B cell (primary cell): ENCODE measurements at regions not wholly inside any gene's neighbourhood (a gene's known extent, or its start where the extent isn't known, plus 50 kb on each side); places are given as distances from the start of the nearest gene placed in this dataset.

Experiments
- ATAC-seq: fragments of 200-7000 bp; cut with Tn5 transposase; one replicate; pipeline ENCODE4 v1.10.0; 2021; ENCODE audit warnings: low read depth, mild to moderate bottlenecking, moderate number of reproducible peaks, moderate library complexity
- CTCF ChIA-PET: fragments of 350-600 bp; sonication (Branson Sonifier 250); formaldehyde crosslinking; loops from one replicate; lab custom pipeline; 2021; ENCODE audit warnings: antibody characterized with exemption, inconsistent platforms; lab: Charles Lee
- POLR2A ChIA-PET: fragments of 350-600 bp; sonication (Branson Sonifier 250); formaldehyde crosslinking; loops from one replicate; lab custom pipeline; 2021; ENCODE audit warnings: antibody characterized with exemption; lab: Charles Lee
- DNase-seq: peaks from one replicate; pipeline ENCODE4 v3.0.0; 2013
- H2AFZ ChIP-seq: 2 replicates; pipeline ENCODE4 v1.6.1; 2012; ENCODE audit warnings: mild to moderate bottlenecking, low read depth, low read length; ENCODE audit not compliant: insufficient read depth, poor library complexity, severe bottlenecking
- H3K27ac ChIP-seq, 2 donors: 1 replicate in 1 of 2; 2 replicates in 1 of 2; pipeline ENCODE4 v1.5.1; 2012 to 2013; ENCODE audit warnings: low read length in 2 of 2, mild to moderate bottlenecking in 2 of 2, moderate library complexity in 1 of 2
- H3K27me3 ChIP-seq, 4 experiments: fragments of 200-600 bp in 1 of 4; sonication (generic) in 1 of 4; replicated peaks in 1 of 4; 1 replicate in 2 of 4; 2 replicates in 2 of 4; pipeline versions ENCODE4 v1.6.1 to v1.7.0; 2013 to 2016; ENCODE audit warnings: low read length in 3 of 4, mild to moderate bottlenecking in 2 of 4, mixed read lengths in 1 of 4, moderate library complexity in 1 of 4; ENCODE audit not compliant: insufficient read depth in 4 of 4, control insufficient read depth in 3 of 4; ENCODE audit errors: control extremely low read depth in 1 of 4
- H3K36me3 ChIP-seq, 2 experiments: replicated peaks in 1 of 2; 1 replicate in 1 of 2; 2 replicates in 1 of 2; pipeline versions ENCODE4 v1.6.1 to v1.7.1; 2013; ENCODE audit warnings: low read length in 1 of 2; ENCODE audit not compliant: insufficient read depth in 2 of 2, control insufficient read depth in 1 of 2; ENCODE audit errors: control extremely low read depth in 1 of 2, extremely low read depth in 1 of 2
- H3K4me1 ChIP-seq, 2 donors: fragments of 200-600 bp in 1 of 2; sonication (generic) in 1 of 2; 1 replicate in 1 of 2; 2 replicates in 1 of 2; pipeline versions ENCODE4 v1.5.1 to v1.6.1; 2013 to 2017; ENCODE audit warnings: low read length in 2 of 2; ENCODE audit not compliant: control insufficient read depth in 2 of 2, insufficient read depth in 2 of 2
- H3K4me2 ChIP-seq: replicated peaks from 2 replicates; pipeline ENCODE3; 2012; ENCODE audit warnings: mild to moderate bottlenecking, low read depth, low read length; ENCODE audit not compliant: poor library complexity, severe bottlenecking
- H3K4me3 ChIP-seq, 5 experiments: fragments of 200-600 bp in 1 of 5; sonication (generic) in 1 of 5; 1 replicate in 3 of 5; 2 replicates in 2 of 5; pipeline versions ENCODE4 v1.5.1 to v1.7.0; 2011 to 2016; ENCODE audit warnings: low read length in 4 of 5, mild to moderate bottlenecking in 4 of 5, low read depth in 2 of 5, control low read depth in 1 of 5, moderate library complexity in 1 of 5; ENCODE audit not compliant: insufficient read depth in 1 of 5; ENCODE audit errors: control extremely low read depth in 1 of 5, extremely low read depth in 1 of 5
- H3K79me2 ChIP-seq: fragments of 200-600 bp; sonication (generic); one replicate; pipeline ENCODE4 v1.6.0; 2016; ENCODE audit warnings: low read length; ENCODE audit not compliant: control insufficient read depth, insufficient read depth
- H3K9ac ChIP-seq: fragments of 200-600 bp; sonication (generic); 2 replicates; pipeline ENCODE4 v1.6.1; 2017; ENCODE audit warnings: mild to moderate bottlenecking, low read length, moderate library complexity
- H3K9me3 ChIP-seq, 3 donors: one replicate each; pipeline versions ENCODE4 v1.6.1 to v1.7.1; 2013; ENCODE audit warnings: low read length in 2 of 3; ENCODE audit not compliant: control insufficient read depth in 2 of 3, insufficient read depth in 1 of 3; ENCODE audit errors: control extremely low read depth in 1 of 3
- H4K20me1 ChIP-seq: 2 replicates; pipeline ENCODE4 v1.6.0; 2012; ENCODE audit warnings: mild to moderate bottlenecking, low read length; ENCODE audit not compliant: insufficient read depth, control insufficient read depth, poor library complexity, severe bottlenecking
- H3K27ac Mint-ChIP-seq: one replicate; pipeline ENCODE4 v1.8.0; 2021; ENCODE audit warnings: mixed read lengths
- H3K27me3 Mint-ChIP-seq: one replicate; pipeline ENCODE4 v1.8.0; 2021; ENCODE audit warnings: mixed read lengths
- H3K4me1 Mint-ChIP-seq: one replicate; pipeline ENCODE4 v1.8.0; 2021; ENCODE audit warnings: mixed read lengths
- H3K4me3 Mint-ChIP-seq: one replicate; pipeline ENCODE4 v1.8.0; 2021; ENCODE audit warnings: mixed read lengths
- H3K9me3 Mint-ChIP-seq: one replicate; pipeline ENCODE4 v1.8.0; 2022; ENCODE audit warnings: mixed read lengths; ENCODE audit not compliant: insufficient read depth
- EZH2 ChIP-seq: IDR thresholded peaks from 2 replicates; pipeline ENCODE4 v1.6.1; 2012; ENCODE audit warnings: borderline replicate concordance, low read depth, mild to moderate bottlenecking, moderate library complexity, low read length; ENCODE audit not compliant: insufficient read depth, poor library complexity, severe bottlenecking
- WGBS: methylation state at CpG from one replicate; pipeline ENCODE4 v1.1.5; 2013; ENCODE audit warnings: missing lambda C conversion rate; ENCODE audit not compliant: insufficient coverage; 5-methylcytosine and 5-hydroxymethylcytosine counted together
- intact Hi-C: fragments of 100-400 bp; cut with micrococcal nuclease; formaldehyde crosslinking; loops from one replicate; pipeline ENCODE4 v1.10.0; 2022
- TF ChIP-seq, protein P1 (sequence below): fragments of 200-600 bp; IDR thresholded peaks from one replicate; pipeline ENCODE4 v1.8.0; 2022; ENCODE audit warnings: antibody characterized with exemption, mild to moderate bottlenecking

GRCh38 chr9:84404095-84404686 lies 63.6 kb upstream of the SLC28A3 start:
- no peak overlapping the region for H3K4me3 Mint-ChIP-seq
- no peak overlapping the region for H3K27ac ChIP-seq
- no peaks in the 10 kb centered on the region for H3K36me3 ChIP-seq
- ATAC-seq (no peak), DNase-seq (peak; percentile 11)
- no peaks in the 10 kb centered on the region for H3K4me1 Mint-ChIP-seq
- no peaks in the 10 kb centered on the region for H3K79me2 ChIP-seq
- TF ChIP-seq, protein P1, sequence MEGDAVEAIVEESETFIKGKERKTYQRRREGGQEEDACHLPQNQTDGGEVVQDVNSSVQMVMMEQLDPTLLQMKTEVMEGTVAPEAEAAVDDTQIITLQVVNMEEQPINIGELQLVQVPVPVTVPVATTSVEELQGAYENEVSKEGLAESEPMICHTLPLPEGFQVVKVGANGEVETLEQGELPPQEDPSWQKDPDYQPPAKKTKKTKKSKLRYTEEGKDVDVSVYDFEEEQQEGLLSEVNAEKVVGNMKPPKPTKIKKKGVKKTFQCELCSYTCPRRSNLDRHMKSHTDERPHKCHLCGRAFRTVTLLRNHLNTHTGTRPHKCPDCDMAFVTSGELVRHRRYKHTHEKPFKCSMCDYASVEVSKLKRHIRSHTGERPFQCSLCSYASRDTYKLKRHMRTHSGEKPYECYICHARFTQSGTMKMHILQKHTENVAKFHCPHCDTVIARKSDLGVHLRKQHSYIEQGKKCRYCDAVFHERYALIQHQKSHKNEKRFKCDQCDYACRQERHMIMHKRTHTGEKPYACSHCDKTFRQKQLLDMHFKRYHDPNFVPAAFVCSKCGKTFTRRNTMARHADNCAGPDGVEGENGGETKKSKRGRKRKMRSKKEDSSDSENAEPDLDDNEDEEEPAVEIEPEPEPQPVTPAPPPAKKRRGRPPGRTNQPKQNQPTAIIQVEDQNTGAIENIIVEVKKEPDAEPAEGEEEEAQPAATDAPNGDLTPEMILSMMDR: peak; percentile 42
- TF ChIP-seq EZH2: no peak
- intact Hi-C loops: no loop called here
- H2AFZ ChIP-seq: no peak overlapping the region
- H3K9ac ChIP-seq: no peak overlapping the region
- H3K27me3 Mint-ChIP-seq: no peaks in the 10 kb centered on the region
- 34% methylated on average over 8 of the region's 8 CpGs for WGBS
- no peak overlapping the region for H3K4me3 ChIP-seq
- CTCF ChIA-PET: interaction anchor here (5.6 kb wide), 1 partner anchor 7 kb away, joined by 25 read pairs; no protein-coding TSS in a partner anchor
- no peak overlapping the region for H3K27ac Mint-ChIP-seq
- no peak overlapping the region for H3K4me2 ChIP-seq
- POLR2A ChIA-PET: no interaction called here
- no peaks in the 10 kb centered on the region for H3K9me3 Mint-ChIP-seq
- no peaks in the 10 kb centered on the region for H3K27me3 ChIP-seq
- no peaks in the 10 kb centered on the region for H3K4me1 ChIP-seq
- H4K20me1 ChIP-seq: no peaks in the 10 kb centered on the region
- H3K9me3 ChIP-seq: peaks cover 0 to 9% (median 0%) of the 10 kb centered on the region in 3 donors

DNA sequence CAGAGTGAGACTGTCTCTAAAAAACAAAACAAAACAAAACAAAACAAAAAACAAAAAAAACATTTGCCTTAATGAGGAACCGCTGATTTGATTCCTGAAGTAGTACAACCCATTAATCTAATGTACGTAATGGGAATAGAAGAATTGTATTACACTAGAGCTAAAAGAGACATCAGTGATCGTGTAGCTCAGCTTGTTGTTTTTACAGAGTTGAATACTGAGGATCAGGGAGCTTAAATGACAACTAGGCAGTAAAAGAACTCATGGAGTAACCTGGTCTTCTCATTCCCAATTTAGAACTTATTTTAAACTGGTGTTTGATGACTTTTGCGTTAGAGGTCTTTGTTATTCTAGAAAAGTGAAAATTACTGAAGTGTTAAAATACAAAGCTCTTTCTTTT lies 65.1 kb upstream of the SLC28A3 start:
- Histone ChIP-seq H3K9ac (no peak overlapping the region), H2AFZ (no peak overlapping the region), H3K27me3 (no peaks in the 10 kb centered on the region), H3K4me2 (no peak overlapping the region), H4K20me1 (no peaks in the 10 kb centered on the region), H3K4me3 (no peak overlapping the region), H3K79me2 (no peaks in the 10 kb centered on the region), H3K27ac (no peak overlapping the region), H3K36me3 (no peaks in the 10 kb centered on the region), H3K4me1 (no peaks in the 10 kb centered on the region), H3K9me3 (peaks cover 0 to 11% (median 0%) of the 10 kb centered on the region in 3 donors)
- no peaks in the 10 kb centered on the region for H3K4me1 Mint-ChIP-seq
- ATAC-seq: no peak
- CTCF ChIA-PET: interaction anchor here (5.6 kb wide), 1 partner anchor 9 kb away, joined by 25 read pairs; no protein-coding TSS in a partner anchor
- H3K27me3 Mint-ChIP-seq: no peaks in the 10 kb centered on the region
- H3K9me3 Mint-ChIP-seq: no peaks in the 10 kb centered on the region
- WGBS: no CpG with 5 or more reads among the region's 4 CpGs
- H3K27ac Mint-ChIP-seq: no peak overlapping the region
- H3K4me3 Mint-ChIP-seq: no peak overlapping the region
- intact Hi-C loops: no loop called here
- DNase-seq: no peak
- no peak for TF ChIP-seq EZH2
- TF ChIP-seq, protein P1: no peak
- POLR2A ChIA-PET: no interaction called here
